ENCODE measurements at regions not wholly inside any gene's neighbourhood (a gene's known extent, or its start where the extent isn't known, plus 50 kb on each side); places are given as distances from the start of the nearest gene placed in this dataset.
"Not testable (repeated sequence)": the region's sequence is repeated elsewhere in the genome, so short reads cannot be mapped to it uniquely, and the experiment has no call there.

DNA sequence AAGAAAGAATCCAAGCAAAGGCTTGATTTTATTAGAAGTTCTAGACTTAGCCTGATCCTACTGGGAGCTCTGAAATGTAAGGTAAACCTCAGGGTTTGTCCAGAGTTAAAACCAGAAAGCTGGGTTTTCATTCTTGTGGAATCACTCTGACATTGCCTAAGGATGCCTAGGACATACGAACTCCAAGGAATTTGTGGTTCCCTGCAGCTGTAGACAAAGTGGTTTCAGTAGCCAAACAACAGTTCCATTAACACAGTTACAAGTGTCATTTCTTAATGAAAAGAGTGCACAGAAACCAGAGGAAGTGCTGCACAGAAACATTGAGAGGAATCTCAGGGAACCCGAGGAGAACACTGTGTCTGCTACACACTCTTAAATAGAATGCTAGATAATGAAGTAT lies 221.4 kb upstream of the ST6GAL2 start:
- DNase-seq (ENCODE audit: low read depth): no peak

DNA sequence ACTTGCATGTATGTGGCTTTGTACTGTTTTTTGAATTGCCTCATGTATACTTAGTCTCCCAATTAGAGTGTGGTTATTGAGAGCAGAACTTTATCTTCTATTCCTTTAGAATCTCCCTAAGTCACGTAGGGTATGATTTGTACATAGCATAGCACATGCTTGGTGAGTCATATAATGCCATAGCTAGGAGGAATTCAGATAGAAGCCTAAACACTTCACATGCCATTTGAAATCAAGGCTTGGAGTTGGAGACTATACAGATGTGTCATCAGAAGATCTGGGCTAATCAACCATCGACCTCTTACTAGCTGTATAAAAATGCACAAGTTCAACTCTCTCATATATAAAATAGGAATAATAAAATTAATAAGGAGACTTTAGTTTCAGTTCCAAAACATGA lies 222.6 kb upstream of the ST6GAL2 start:
- no peak for DNase-seq (ENCODE audit: low read depth)

DNA sequence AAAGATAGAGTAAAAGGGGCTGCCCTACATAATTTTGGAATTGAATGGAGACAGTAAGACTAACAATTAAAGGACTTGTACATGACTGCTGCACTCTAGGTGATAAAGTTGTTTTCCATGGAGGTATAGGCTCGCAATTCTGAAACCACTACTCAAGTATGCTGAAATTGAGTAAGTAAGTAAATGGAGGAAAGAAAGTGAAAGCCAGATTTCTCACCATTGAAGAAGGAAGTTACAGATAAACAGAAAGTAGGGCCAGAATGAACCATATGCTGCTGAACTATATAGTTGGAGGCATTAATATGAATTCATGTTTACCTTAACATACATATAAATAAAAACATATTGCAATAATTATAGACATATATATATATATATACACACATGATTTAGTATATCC lies 225.7 kb upstream of the ST6GAL2 start:
- DNase-seq (ENCODE audit: low read depth): no peak

DNA sequence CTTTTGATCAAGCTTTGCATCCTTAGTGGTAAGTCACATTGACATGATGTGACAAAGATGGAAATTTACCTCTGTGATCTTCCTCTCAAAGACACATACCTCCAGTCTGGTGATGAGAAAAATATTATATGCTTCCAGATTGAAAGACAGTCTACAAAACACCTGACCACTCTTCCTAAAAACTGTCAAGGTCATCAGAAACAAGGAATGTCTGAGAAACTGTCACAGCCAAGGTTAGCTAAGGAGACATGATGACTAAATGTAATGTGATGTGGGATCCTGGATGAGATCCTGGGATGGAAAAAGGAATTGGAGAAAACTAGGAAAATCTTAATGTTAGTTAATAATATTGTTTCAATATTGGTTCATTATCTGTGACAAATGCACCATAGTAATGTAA lies 226.6 kb upstream of the ST6GAL2 start:
- DNase-seq (ENCODE audit: low read depth): no peak

DNA sequence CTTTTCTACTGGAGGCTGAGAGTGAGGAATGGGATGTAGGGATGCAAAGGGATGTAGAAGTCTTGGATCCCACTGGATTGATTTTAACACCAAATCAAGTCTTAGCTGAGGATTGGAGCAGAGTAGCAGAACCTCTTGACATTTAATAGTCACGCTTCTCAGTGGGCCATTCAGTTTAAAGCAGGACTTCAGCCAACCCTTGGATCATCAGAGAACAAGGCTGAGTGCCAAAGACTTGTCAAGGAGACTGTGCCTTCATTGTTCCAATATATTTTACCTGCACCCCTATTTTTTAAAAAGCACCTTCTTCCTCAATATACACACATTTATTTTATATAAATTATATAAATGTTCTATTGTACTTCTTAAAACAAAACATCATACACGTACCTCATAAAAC lies 242.4 kb upstream of the ST6GAL2 start:
- DNase-seq (ENCODE audit: low read depth): no peak

DNA sequence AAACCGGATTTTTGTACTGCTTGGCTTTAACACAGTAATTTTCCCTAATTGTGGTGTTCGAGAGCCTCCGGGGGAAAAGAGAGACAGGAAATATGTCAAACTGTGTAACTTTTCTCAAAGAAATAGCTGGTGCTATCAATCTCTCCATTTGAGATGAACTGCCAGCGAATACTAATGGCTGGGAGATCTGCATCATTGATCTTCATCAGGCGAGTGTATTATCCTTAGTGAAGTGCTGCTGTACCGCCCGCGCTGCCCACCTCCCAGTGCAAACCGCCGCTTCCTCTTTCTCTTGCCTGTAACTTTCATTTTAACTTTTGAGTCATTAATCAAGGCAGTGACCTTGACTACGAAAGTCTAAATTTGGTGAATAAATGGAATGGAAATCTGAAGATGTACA lies 246.1 kb upstream of the ST6GAL2 start:
- DNase-seq (ENCODE audit: low read depth): no peak

DNA sequence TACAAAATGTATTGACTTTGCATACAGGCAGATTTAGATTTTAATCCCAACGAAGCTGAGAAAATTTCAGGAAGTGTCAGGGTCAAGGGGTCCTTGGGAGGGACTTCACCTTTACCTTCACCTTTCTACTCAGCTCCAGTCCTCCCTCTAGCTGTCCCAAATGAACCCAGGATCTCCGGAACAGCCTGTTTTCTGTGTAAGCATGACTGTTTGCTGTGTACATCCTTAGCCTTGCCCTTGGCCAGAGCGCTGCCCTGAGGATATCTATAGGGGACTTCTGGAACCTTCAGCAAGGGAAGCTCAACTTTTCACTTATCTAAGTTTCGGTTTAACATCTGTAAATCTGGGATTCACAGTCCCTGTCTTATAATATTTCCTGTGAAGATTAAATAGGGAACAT lies 246.8 kb upstream of the ST6GAL2 start:
- DNase-seq (ENCODE audit: low read depth): no peak

DNA sequence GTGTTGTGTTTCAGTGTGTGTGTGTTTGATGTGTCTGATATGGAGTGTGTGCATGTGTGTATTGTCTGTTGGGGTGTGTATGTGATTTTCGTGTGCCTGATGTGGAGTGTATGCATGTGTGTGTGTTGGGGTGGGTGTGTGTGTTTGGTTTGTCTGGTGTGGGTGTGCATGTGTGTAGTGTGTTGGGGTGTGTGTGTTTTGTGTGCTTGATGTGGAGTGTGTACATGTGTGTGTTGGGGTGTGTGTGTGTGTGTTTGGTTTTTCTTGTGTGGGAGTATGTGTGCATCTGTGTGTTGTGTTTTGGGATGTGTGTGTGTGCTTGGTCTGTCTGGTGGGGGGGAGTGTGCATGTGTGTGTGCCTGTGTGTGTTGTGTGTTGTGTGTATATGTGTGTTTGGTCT lies 247.4 kb upstream of the ST6GAL2 start:
- DNase-seq (ENCODE audit: low read depth): no peak

DNA sequence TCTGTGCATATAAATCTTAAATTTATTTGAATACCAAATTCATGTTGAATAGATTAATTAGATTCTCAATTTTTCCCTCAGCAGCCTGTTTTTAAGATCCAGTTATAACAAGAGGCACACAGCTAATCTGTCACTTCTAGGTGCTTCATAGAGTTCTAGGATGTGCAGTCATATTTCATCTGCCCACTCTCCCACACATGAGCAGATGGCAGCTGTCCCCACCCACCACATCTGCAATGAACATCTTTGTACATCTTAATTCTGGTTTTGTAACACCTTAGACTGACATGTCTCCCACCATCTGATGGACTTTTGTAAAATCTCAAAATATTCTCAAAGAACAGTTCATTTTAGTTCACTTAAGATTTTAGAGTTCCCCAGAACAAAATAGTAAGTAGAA lies 250.8 kb upstream of the ST6GAL2 start:
- no peak for DNase-seq (ENCODE audit: low read depth)

DNA sequence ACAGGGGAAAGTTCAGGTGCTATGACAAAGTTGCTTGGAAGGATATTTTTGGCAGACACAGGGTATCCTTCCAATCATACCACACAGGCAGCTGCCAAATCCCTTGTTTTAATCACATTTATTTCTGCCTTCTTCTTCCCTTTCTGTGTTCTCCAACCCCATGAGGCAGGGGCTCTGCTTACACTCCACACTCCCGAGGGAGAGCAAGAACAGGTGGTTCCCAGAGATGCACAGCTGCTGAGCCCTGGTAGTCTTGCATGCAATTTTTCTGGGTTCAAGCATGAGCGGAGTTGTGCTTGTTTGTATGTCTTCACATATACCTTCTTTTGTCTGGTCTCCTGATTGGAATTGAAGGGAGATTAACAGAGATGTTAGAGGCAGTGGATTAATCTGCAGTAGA lies 251.7 kb upstream of the ST6GAL2 start:
- no peak for DNase-seq (ENCODE audit: low read depth)

DNA sequence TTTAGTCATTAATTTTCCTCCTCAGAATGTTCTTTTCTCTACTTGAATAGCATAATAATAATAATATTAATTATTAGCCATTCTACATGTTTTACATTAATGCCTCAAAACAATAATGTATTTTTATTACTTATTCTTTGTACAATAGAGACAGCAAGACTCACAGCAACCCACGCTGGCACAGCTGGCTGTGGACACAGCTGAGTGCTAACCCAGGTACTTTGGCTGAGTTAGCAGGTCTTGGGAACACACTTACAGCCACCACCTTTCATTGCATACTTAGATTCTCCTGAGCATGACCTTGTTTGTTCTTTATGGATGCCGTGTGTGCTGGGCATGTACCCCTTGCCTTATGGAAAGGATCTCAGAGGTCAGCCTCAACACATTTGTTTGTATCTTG lies 260.2 kb upstream of the ST6GAL2 start:
- DNase-seq (ENCODE audit: low read depth): no peak

DNA sequence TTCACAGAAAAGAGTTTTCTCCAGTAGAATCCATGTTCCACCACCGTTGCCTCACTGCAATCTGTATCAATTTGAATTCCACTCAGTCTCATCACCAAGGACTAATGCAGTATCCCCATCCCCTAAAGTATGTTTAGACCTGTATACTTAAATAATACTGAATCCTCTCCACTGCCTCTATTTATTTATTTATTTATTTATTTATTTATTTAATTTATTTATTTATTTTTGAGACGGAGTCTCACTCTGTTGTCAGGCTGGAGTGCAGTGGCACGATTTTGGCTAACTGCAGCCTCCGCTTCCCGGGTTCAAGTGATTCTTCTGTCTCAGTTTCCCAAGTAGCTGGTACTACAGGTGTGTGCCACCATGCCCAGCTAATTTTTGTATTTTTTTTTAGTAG lies 260.7 kb upstream of the ST6GAL2 start:
- DNase-seq (ENCODE audit: low read depth): not testable (repeated sequence)

DNA sequence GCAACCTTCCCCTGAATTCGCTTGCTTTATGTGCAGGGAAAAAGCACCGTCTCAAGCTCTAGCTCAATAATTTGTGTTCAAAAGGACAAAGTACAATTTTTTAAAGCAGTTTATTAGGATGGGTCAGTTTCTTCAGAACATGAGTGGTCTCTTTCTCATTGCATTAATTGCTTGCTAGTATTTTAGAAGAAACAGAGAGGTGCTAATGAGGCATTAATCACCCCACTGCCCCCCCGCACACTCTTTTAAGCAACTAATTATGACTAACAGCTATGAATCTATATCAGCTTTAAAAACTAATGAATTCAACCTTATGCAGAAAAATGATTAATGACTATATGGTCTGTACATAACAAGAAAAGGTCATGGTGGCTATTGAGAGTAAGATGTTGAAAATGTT lies 262.1 kb upstream of the ST6GAL2 start:
- DNase-seq (ENCODE audit: low read depth): no peak

DNA sequence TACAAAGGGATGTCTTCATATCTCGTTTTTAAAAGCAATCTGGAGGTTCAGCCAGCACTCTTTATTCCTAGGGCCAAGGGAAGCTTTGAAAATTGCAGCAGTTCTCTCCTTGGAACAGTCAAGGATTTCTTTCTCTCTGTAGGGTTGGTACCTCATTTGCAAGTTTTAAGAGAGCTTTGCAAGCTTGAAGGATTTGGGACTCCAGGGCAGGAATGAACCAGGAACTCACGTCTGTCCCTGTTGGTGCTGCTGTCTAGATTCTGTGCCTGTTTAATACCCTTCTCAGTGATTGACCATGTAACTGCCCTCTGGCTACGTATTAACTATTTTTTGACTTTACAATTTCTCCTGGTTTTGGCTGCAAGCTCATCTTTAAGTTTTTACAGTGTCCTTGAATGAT lies 262.5 kb upstream of the ST6GAL2 start:
- DNase-seq (ENCODE audit: low read depth): no peak

DNA sequence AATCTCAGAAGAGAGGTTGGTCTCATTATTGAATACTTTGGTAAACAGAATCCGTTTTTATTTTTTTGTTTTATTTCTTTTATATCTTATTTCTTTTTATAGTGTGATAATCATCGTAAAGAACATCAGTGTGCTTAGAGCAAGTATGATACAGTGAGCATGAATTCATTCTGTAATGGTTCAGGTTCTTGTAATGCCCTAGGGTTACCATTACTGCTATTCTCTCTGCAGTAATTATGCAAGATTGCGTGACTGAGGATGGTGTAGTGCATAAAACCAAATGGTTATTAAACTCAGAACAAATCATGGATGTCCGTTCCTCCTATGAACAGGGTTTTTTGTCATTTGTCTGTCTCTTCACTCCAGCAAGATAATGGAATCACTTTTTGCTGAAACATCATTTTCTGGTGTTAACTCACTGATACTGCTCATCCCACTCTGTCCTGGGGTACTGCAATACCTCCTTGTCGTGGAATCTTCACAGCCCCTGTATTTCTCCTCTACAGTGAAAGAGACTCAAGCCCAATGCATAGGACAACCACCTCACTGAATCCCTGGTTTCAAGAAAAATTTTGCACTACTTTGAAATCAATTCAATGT lies 274.8 kb upstream of the ST6GAL2 start:
- no peak for DNase-seq (ENCODE audit: low read depth)

DNA sequence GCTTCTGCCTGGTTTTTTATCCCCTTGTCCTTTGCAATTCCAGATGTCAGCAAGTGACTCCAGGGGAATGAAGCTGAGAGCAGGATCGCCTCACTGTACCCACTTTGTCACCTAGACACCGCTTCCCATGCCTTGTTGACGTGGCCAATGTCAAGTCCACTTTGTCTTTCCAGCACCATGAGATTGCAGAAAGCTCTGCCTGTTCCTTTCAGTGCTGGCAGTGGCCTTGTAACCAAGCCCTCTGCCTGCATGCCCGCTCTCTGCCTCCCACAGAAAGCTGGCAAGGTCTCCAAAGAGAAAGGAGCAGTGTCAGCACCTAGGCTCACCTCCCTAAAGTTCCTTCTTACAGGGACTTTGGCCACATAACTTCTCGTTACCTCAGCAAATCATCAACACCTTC lies 282.2 kb upstream of the ST6GAL2 start:
- DNase-seq (ENCODE audit: low read depth): no peak

DNA sequence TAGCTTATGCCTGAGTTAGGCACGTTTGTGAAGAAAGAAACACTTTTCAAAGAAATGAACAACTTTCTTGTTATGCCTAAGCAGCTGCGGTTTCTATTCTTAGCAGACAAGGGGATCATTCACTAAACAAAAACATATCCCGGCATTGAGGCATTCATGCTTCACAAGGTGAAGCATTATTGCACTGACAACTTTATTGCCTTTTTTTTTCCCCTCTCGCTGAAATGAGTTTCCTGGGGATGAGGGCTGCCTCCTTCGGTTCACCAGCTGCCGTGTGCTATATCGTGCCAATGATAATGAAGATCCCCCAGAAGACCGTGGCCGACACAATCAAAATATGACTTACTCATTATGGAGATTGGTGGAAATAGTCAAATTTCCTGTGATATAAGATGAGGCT lies 288.2 kb upstream of the ST6GAL2 start:
- no peak for DNase-seq (ENCODE audit: low read depth)

DNA sequence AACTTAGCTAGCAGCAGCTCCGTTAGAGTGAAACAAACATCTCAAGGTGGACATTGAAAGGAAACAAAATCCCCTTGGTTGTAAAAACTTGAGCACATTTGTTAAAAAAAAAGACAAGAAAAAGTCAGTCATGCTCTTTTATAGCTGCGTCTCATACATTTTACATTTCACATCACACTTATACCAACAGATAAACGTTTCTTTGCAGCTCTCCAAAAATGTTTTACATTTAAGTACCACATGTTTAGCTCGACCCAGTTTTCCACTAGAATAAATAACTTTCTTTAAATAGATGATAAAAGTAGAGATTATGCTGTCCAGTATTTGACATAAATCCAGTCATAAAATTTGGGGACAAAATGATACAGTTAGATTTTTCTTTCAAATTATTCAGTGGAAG lies 297.0 kb upstream of the ST6GAL2 start:
- DNase-seq (ENCODE audit: low read depth): no peak

DNA sequence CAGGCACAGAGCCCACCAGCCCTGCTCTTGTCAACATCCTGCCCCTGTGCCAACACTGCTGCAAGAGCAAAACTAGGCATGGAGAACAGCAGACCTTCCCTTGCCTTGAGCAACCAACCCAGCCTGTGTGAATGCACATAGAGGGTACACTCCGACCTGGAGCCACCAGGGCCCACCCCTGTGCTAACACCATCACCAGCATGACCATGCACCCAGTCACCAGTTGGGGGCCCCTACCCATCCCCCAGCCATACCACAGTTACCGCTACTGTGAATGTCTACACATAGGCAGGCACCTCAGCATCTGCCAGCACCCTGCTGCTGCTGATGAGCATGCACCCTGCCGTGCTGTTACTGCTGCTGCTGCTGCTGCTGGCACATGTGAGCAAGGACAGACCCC lies 301.9 kb upstream of the ST6GAL2 start:
- DNase-seq (ENCODE audit: low read depth): no peak

DNA sequence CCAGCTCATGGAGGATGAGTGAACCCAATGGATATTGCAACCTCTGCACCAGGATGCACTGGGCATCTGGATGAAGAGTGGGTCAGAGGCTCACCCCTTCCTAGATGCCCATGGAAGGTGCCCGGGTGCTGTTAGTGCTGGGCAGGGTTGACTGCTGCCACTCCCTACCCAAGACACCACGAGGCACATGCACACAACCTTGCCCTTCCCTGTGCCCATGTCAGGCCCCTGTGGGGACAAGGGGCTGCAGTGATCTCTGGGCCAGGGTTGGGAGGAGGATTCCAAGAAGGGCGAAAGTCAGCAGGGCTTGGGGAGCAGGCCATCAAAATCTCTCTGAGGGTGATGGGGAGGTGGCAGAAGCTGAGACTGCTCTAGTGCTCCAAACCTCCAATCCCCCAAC lies 309.7 kb upstream of the ST6GAL2 start:
- DNase-seq (ENCODE audit: low read depth): no peak

DNA sequence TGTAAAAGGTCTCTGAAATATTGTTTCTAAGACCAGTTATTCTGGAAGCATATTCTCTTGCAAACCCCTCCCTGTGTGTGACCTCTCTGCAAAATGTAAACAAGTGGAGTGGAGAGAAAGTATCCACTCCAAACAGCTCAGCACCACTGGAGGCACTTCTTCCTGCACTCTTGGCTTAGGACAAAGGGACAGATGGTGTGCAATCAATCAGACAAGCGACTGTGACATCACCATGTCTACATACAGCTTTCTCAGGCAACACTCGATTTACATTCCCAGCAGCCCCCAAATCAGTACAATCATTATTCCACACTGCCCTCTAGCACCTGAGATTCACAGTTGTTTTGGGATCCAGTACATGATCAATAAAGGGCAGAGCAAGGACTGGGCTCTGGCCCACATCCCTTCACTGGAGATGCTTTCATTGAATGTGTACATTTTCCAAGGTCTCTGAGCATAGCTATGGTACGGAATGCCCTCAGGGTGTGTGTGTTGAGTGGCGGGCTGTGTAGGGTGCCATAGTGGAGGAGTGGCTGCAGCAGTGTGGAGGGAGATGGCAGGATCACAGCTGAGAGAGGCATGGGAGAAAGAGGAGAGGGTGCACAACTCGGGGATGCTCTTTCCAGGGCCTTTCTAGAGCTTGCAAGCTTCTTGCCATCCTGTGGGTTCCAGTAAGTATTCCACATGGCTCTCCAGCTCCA lies 311.8 kb upstream of the ST6GAL2 start:
- DNase-seq (ENCODE audit: low read depth): no peak

DNA sequence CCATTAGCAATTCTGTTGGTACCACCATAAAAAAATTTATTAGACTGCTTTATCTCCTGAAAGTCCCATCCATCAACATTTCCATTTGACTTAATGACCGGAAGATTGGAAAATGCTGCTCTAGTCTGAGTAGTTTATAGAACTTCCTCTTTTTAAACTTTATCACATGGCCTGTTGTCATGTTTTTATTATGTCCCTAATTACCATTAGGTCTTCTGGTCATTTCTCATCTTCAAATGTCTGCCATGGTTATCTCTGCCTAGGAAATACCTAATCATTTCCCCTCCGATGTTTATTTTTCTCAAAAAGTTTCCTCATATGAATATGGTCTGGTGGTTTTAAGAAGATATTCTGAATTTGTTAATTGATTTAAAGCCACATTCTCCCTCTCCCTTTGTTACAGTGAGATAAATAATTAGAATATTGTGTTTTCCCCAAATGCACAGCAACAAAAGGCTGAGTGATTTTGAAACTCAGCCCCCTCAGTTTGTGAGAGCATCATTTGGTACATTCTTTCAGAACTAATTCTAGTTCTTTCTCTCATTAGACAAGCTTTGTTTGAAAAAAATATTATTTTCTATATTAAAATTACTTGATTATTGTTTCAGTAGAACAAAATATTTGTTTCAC lies 317.1 kb upstream of the ST6GAL2 start:
- DNase-seq (ENCODE audit: low read depth): no peak

Data from forelimb muscle (tissue), 1 donor.